Fibroblast of skin of abdomen (primary cell): ENCODE measurements at regions not wholly inside any gene's neighbourhood (a gene's known extent, or its start where the extent isn't known, plus 50 kb on each side); places are given as distances from the start of the nearest gene placed in this dataset.

Experiments
- DNase-seq: peaks from one replicate; pipeline ENCODE4 v3.0.0-alpha.2; 2013

GRCh38 chr6:21648475-21649050 lies 55.0 kb downstream of the SOX4 start:
- DNase-seq, result no peak

GRCh38 chr6:21653323-21653722 lies 59.8 kb downstream of the SOX4 start:
- no peak for DNase-seq

- DNase-seq, result no peak
These were observed 60.4 kb downstream of the SOX4 start for GRCh38 chr6:21653905-21654304.

- no peak for DNase-seq
These were observed 60.8 kb downstream of the SOX4 start for GRCh38 chr6:21654361-21654760.

GRCh38 chr6:21663966-21664313 lies 70.4 kb downstream of the SOX4 start:
- no peak for DNase-seq

GRCh38 chr6:21664314-21665109 lies 71.0 kb downstream of the SOX4 start:
- DNase-seq, result no peak

- DNase-seq, result no peak
These were observed 71.5 kb downstream of the SOX4 start for GRCh38 chr6:21665110-21665391.

- DNase-seq, result no peak
These were observed 72.0 kb downstream of the SOX4 start for GRCh38 chr6:21665392-21666200.

GRCh38 chr6:21666201-21666691 lies 72.7 kb downstream of the SOX4 start:
- DNase-seq, result no peak

GRCh38 chr6:21666853-21667681 lies 73.5 kb downstream of the SOX4 start:
- DNase-seq, result no peak

GRCh38 chr6:21668795-21669194 lies 75.2 kb downstream of the SOX4 start:
- DNase-seq, result no peak

- no peak for DNase-seq
These were observed 83.2 kb downstream of the SOX4 start for GRCh38 chr6:21676769-21677168.

GRCh38 chr6:21678990-21679389 lies 85.4 kb downstream of the SOX4 start:
- DNase-seq, result peak; percentile 74

- DNase-seq, result peak; percentile 89
These were observed 86.3 kb downstream of the SOX4 start for GRCh38 chr6:21679761-21680265.

- DNase-seq, result no peak
These were observed 87.1 kb downstream of the SOX4 start for GRCh38 chr6:21680611-21681010.

- no peak for DNase-seq
These were observed 96.9 kb downstream of the SOX4 start for GRCh38 chr6:21690489-21690888.

- no peak for DNase-seq
These were observed 98.3 kb downstream of the SOX4 start for GRCh38 chr6:21691685-21692346.

GRCh38 chr6:21692721-21693120 lies 99.2 kb downstream of the SOX4 start:
- no peak for DNase-seq

- no peak for DNase-seq
These were observed 100.6 kb downstream of the SOX4 start for GRCh38 chr6:21694168-21694567.

- no peak for DNase-seq
These were observed 114.2 kb downstream of the SOX4 start for GRCh38 chr6:21707524-21708319.

- DNase-seq, result no peak
These were observed 114.7 kb downstream of the SOX4 start for GRCh38 chr6:21708320-21708580.
